HEK293 (cell line): ENCODE measurements at regions not wholly inside any gene's neighbourhood (a gene's known extent, or its start where the extent isn't known, plus 50 kb on each side); places are given as distances from the start of the nearest gene placed in this dataset.

ENCODE experiments used
- CTCF ChIA-PET: fragments of 350-600 bp; formaldehyde crosslinking; extraction: SDS; loops from one replicate; lab custom pipeline; 2021; ENCODE audit warnings: antibody characterized with exemption; lab: Yijun Ruan, JAX
- POLR2A ChIA-PET: fragments of 300-600 bp; formaldehyde crosslinking; extraction: SDS; loops from one replicate; lab custom pipeline; 2020; ENCODE audit warnings: antibody characterized with exemption, inconsistent platforms; lab: Yijun Ruan, JAX
- H3K27ac ChIP-seq: fragments of 200-500 bp; sonication (Bioruptor generic); 2 replicates; pipeline ENCODE4 v1.5.1; 2014; ENCODE audit warnings: low read depth, low read length, control low read depth, inconsistent platforms; ENCODE audit errors: extremely low read depth
- H3K36me3 ChIP-seq, 2 experiments: fragments of 200-500 bp in 1 of 2; sonication (Bioruptor generic) in 1 of 2; 1 replicate in 1 of 2; 2 replicates in 1 of 2; pipeline ENCODE4 v1.5.1; 2014 to 2017; ENCODE audit warnings: inconsistent platforms in 2 of 2, low read length in 2 of 2; ENCODE audit not compliant: control insufficient read depth in 2 of 2, insufficient read depth in 1 of 2
- H3K4me1 ChIP-seq: fragments of 200-500 bp; sonication (Bioruptor generic); 2 replicates; pipeline ENCODE4 v1.5.1; 2014; ENCODE audit warnings: mild to moderate bottlenecking, low read length, inconsistent platforms; ENCODE audit not compliant: control insufficient read depth, insufficient read depth
- H3K4me3 ChIP-seq: 2 replicates; pipeline ENCODE4 v1.5.1; 2011; ENCODE audit warnings: low read depth, mild to moderate bottlenecking, control low read depth, low read length, moderate library complexity
- H3K9me3 ChIP-seq: fragments of 200-500 bp; sonication (Bioruptor generic); 2 replicates; pipeline ENCODE4 v1.5.1; 2014; ENCODE audit warnings: low read depth, low read length, inconsistent platforms; ENCODE audit not compliant: control insufficient read depth, insufficient read depth
- ATF2 ChIP-seq: fragments of 450-650 bp; formaldehyde crosslinking; IDR thresholded peaks from 2 replicates; pipeline ENCODE4 v1.5.1; 2016; ENCODE audit warnings: missing biosample characterization, missing genetic modification characterization, low read depth
- GLI2 ChIP-seq: fragments of 450-650 bp; formaldehyde crosslinking; IDR thresholded peaks from 2 replicates; pipeline ENCODE4; 2017; ENCODE audit warnings: missing biosample characterization, missing genetic modification characterization, low read depth, borderline replicate concordance
- HOXC10 ChIP-seq: sonication (generic); formaldehyde crosslinking; IDR thresholded peaks from 2 replicates; pipeline ENCODE4 v1.8.1; 2023; ENCODE audit warnings: mild to moderate bottlenecking, missing genetic modification reagents
- KLF16 ChIP-seq: fragments of 450-650 bp; formaldehyde crosslinking; IDR thresholded peaks from 2 replicates; pipeline ENCODE4 v1.5.1; 2017; ENCODE audit warnings: missing biosample characterization, missing genetic modification characterization
- KLF9 ChIP-seq: fragments of 450-650 bp; formaldehyde crosslinking; IDR thresholded peaks from 2 replicates; pipeline ENCODE4 v1.5.1; 2016; ENCODE audit warnings: missing biosample characterization, missing genetic modification characterization, low read depth
- MEIS1 ChIP-seq: sonication (generic); formaldehyde crosslinking; IDR thresholded peaks from 2 replicates; pipeline ENCODE4 v1.8.1; 2022; ENCODE audit warnings: missing genetic modification reagents, mild to moderate bottlenecking, borderline replicate concordance
- ZBTB21 ChIP-seq: fragments of 450-650 bp; formaldehyde crosslinking; IDR thresholded peaks from 2 replicates; pipeline ENCODE4 v1.5.1; 2017; ENCODE audit warnings: missing biosample characterization, missing genetic modification characterization
- ZBTB44 ChIP-seq: fragments of 450-650 bp; IDR thresholded peaks from 2 replicates; pipeline ENCODE4 v1.5.1; 2018; ENCODE audit warnings: missing biosample characterization, mild to moderate bottlenecking, missing genetic modification characterization
- ZBTB7A ChIP-seq: fragments of 450-650 bp; formaldehyde crosslinking; IDR thresholded peaks from 2 replicates; pipeline ENCODE4 v1.5.1; 2016; ENCODE audit warnings: low read depth, missing biosample characterization, missing genetic modification characterization
- ZFHX2 ChIP-seq: fragments of 450-650 bp; formaldehyde crosslinking; conservative IDR thresholded peaks from 2 replicates; pipeline ENCODE4 v1.5.1; 2016; ENCODE audit warnings: missing biosample characterization, missing genetic modification characterization
- ZIC2 ChIP-seq: fragments of 450-650 bp; formaldehyde crosslinking; IDR thresholded peaks from 2 replicates; pipeline ENCODE4 v1.5.1; 2016; ENCODE audit warnings: missing biosample characterization, missing genetic modification characterization
- ZNF155 ChIP-seq: fragments of 450-650 bp; formaldehyde crosslinking; IDR thresholded peaks from 2 replicates; pipeline ENCODE4 v1.5.1; 2016; ENCODE audit warnings: missing biosample characterization, missing genetic modification characterization
- ZNF174 ChIP-seq: fragments of 450-650 bp; formaldehyde crosslinking; IDR thresholded peaks from 2 replicates; pipeline ENCODE4 v1.5.0; 2017; ENCODE audit warnings: missing biosample characterization, mild to moderate bottlenecking, missing genetic modification characterization
- ZNF2 ChIP-seq: fragments of 450-650 bp; formaldehyde crosslinking; IDR thresholded peaks from 2 replicates; pipeline ENCODE4 v1.5.1; 2016; ENCODE audit warnings: missing biosample characterization, missing genetic modification characterization
- ZNF202 ChIP-seq: fragments of 450-650 bp; formaldehyde crosslinking; IDR thresholded peaks from 2 replicates; pipeline ENCODE4 v1.5.1; 2016; ENCODE audit warnings: missing biosample characterization, missing genetic modification characterization, borderline replicate concordance
- ZNF292 ChIP-seq: fragments of 450-650 bp; formaldehyde crosslinking; IDR thresholded peaks from 2 replicates; pipeline ENCODE4 v1.5.1; 2016; ENCODE audit warnings: low read depth, missing biosample characterization, missing genetic modification characterization, borderline replicate concordance
- ZNF324 ChIP-seq: fragments of 450-650 bp; formaldehyde crosslinking; IDR thresholded peaks from 2 replicates; pipeline ENCODE4 v1.5.1; 2016; ENCODE audit warnings: missing biosample characterization, missing genetic modification characterization
- ZNF341 ChIP-seq: fragments of 450-650 bp; formaldehyde crosslinking; IDR thresholded peaks from 2 replicates; pipeline ENCODE4; 2016; ENCODE audit warnings: low read depth, missing biosample characterization, missing genetic modification characterization
- ZNF449 ChIP-seq: fragments of 450-650 bp; formaldehyde crosslinking; IDR thresholded peaks from 2 replicates; pipeline ENCODE4 v1.5.1; 2017; ENCODE audit warnings: missing biosample characterization, mild to moderate bottlenecking, missing genetic modification characterization, moderate library complexity
- ZNF473 ChIP-seq: fragments of 450-650 bp; formaldehyde crosslinking; IDR thresholded peaks from 2 replicates; pipeline ENCODE4 v1.5.1; 2017; ENCODE audit warnings: missing biosample characterization, missing genetic modification characterization
- ZNF48 ChIP-seq: fragments of 450-650 bp; formaldehyde crosslinking; IDR thresholded peaks from 2 replicates; pipeline ENCODE4 v1.5.1; 2016; ENCODE audit warnings: missing biosample characterization, missing genetic modification characterization
- ZNF555 ChIP-seq: fragments of 450-650 bp; formaldehyde crosslinking; conservative IDR thresholded peaks from 2 replicates; pipeline ENCODE4 v1.5.1; 2017; ENCODE audit warnings: missing biosample characterization, mild to moderate bottlenecking, missing genetic modification characterization, inconsistent platforms
- ZNF585B ChIP-seq: fragments of 450-650 bp; formaldehyde crosslinking; IDR thresholded peaks from 2 replicates; pipeline ENCODE4 v1.5.1; 2016; ENCODE audit warnings: missing biosample characterization, missing genetic modification characterization
- ZNF596 ChIP-seq: fragments of 450-650 bp; IDR thresholded peaks from 2 replicates; pipeline ENCODE4 v1.5.0; 2018; ENCODE audit warnings: missing biosample characterization, mild to moderate bottlenecking, missing genetic modification characterization, moderate library complexity
- ZNF600 ChIP-seq: fragments of 450-650 bp; formaldehyde crosslinking; IDR thresholded peaks from 2 replicates; pipeline ENCODE4 v1.5.1; 2016; ENCODE audit warnings: missing biosample characterization, missing genetic modification characterization
- ZNF664 ChIP-seq: fragments of 450-650 bp; formaldehyde crosslinking; IDR thresholded peaks from 2 replicates; pipeline ENCODE4 v1.5.1; 2016; ENCODE audit warnings: missing biosample characterization, missing genetic modification characterization
- ZNF830 ChIP-seq: fragments of 450-650 bp; IDR thresholded peaks from 2 replicates; pipeline ENCODE4 v1.5.0; 2018; ENCODE audit warnings: missing biosample characterization, missing genetic modification characterization, low read depth, mild to moderate bottlenecking, moderate library complexity
- TF ChIP-seq, protein P1 (sequence below): IDR thresholded peaks from 2 replicates; pipeline ENCODE4 v1.6.1; 2011; ENCODE audit warnings: mild to moderate bottlenecking, low read depth, low read length, borderline replicate concordance
- TF ChIP-seq, protein P2 (sequence below): fragments of 450-650 bp; formaldehyde crosslinking; IDR thresholded peaks from 2 replicates; pipeline ENCODE4 v1.5.1; 2017; ENCODE audit warnings: missing biosample characterization, missing genetic modification characterization
- TF ChIP-seq, protein P3 (sequence below): fragments of 450-650 bp; formaldehyde crosslinking; IDR thresholded peaks from 2 replicates; pipeline ENCODE4 v1.5.1; 2016; ENCODE audit warnings: missing biosample characterization, missing genetic modification characterization

GRCh38 chr5:163978897-163979296, 473.5 kb downstream of the MAT2B start:
- H3K4me1 ChIP-seq: no peaks in the 10 kb centered on the region
- ChIA-PET POLR2A (no interaction called here), CTCF (no interaction called here)
- no peaks in the 10 kb centered on the region for H3K36me3 ChIP-seq
- no peak overlapping the region for H3K4me3 ChIP-seq
- TF ChIP-seq HOXC10 (CRISPR knock-in tag) (no peak), ZNF664 (tag by site-specific recombination) (no peak), ZNF324 (no peak), ZIC2 (no peak), ZNF292 (tag by site-specific recombination) (no peak), ATF2 (tag by site-specific recombination) (no peak), ZNF473 (tag by site-specific recombination) (no peak), ZNF48 (tag by site-specific recombination) (no peak), ZNF174 (tag by site-specific recombination) (no peak), GLI2 (no peak), ZBTB21 (tag by site-specific recombination) (no peak), ZNF155 (tag by site-specific recombination) (no peak), ZNF585B (tag by site-specific recombination) (no peak), ZNF555 (tag by site-specific recombination) (no peak), MEIS1 (no peak)
- TF ChIP-seq, protein P1, sequence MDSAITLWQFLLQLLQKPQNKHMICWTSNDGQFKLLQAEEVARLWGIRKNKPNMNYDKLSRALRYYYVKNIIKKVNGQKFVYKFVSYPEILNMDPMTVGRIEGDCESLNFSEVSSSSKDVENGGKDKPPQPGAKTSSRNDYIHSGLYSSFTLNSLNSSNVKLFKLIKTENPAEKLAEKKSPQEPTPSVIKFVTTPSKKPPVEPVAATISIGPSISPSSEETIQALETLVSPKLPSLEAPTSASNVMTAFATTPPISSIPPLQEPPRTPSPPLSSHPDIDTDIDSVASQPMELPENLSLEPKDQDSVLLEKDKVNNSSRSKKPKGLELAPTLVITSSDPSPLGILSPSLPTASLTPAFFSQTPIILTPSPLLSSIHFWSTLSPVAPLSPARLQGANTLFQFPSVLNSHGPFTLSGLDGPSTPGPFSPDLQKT: no peak
- no peaks in the 10 kb centered on the region for H3K9me3 ChIP-seq
- no peak overlapping the region for H3K27ac ChIP-seq

- no peaks in the 10 kb centered on the region for H3K36me3 ChIP-seq
- no peaks in the 10 kb centered on the region for H3K4me1 ChIP-seq
- ChIA-PET CTCF (interaction anchor here (0.7 kb wide), 1 partner anchor 69 kb away, joined by 3 read pairs; no protein-coding TSS in a partner anchor), POLR2A (no interaction called here)
- H3K4me3 ChIP-seq: no peak overlapping the region
- no peak overlapping the region for H3K27ac ChIP-seq
- no peaks in the 10 kb centered on the region for H3K9me3 ChIP-seq
- TF ChIP-seq, protein P2, sequence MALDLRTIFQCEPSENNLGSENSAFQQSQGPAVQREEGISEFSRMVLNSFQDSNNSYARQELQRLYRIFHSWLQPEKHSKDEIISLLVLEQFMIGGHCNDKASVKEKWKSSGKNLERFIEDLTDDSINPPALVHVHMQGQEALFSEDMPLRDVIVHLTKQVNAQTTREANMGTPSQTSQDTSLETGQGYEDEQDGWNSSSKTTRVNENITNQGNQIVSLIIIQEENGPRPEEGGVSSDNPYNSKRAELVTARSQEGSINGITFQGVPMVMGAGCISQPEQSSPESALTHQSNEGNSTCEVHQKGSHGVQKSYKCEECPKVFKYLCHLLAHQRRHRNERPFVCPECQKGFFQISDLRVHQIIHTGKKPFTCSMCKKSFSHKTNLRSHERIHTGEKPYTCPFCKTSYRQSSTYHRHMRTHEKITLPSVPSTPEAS (tag by site-specific recombination): no peak
- TF ChIP-seq ZBTB7A (tag by site-specific recombination): no peak
- TF ChIP-seq, protein P3, sequence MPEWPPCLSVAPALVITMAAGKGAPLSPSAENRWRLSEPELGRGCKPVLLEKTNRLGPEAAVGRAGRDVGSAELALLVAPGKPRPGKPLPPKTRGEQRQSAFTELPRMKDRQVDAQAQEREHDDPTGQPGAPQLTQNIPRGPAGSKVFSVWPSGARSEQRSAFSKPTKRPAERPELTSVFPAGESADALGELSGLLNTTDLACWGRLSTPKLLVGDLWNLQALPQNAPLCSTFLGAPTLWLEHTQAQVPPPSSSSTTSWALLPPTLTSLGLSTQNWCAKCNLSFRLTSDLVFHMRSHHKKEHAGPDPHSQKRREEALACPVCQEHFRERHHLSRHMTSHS (tag by site-specific recombination): no peak
- TF ChIP-seq ZFHX2: no peak
- TF ChIP-seq ZNF341 (tag by site-specific recombination): no peak
- TF ChIP-seq ZBTB44: no peak
- TF ChIP-seq ZNF664 (tag by site-specific recombination): no peak
- no peak for TF ChIP-seq KLF9
- no peak for TF ChIP-seq ZNF473 (tag by site-specific recombination)
- TF ChIP-seq ZNF596: no peak
- TF ChIP-seq KLF16 (tag by site-specific recombination): no peak
- no peak for TF ChIP-seq ZNF2 (tag by site-specific recombination)
- TF ChIP-seq ZNF202 (tag by site-specific recombination): no peak
- TF ChIP-seq ZBTB21 (tag by site-specific recombination): no peak
- TF ChIP-seq ZNF600 (tag by site-specific recombination): no peak
- TF ChIP-seq ZNF449 (tag by site-specific recombination): no peak
- no peak for TF ChIP-seq ZNF830 (tag by site-specific recombination)
Measured at GRCh38 chr5:163988566-163988965, 483.1 kb downstream of the MAT2B start.
